ENCODE measurements at regions not wholly inside any gene's neighbourhood (a gene's known extent, or its start where the extent isn't known, plus 50 kb on each side); places are given as distances from the start of the nearest gene placed in this dataset.

GRCh38 chr10:111837985-111838384, 345.6 kb downstream of the GPAM start:
- Histone ChIP-seq H3K9me3 (ENCODE audit: insufficient read depth, low read depth) (no peaks in the 10 kb centered on the region), H4K20me1 (ENCODE audit: insufficient read depth) (no peaks in the 10 kb centered on the region), H3K27me3 (ENCODE audit: insufficient read depth, low read depth) (no peaks in the 10 kb centered on the region), H3K27ac (no peak overlapping the region), H2AFZ (no peak overlapping the region), H3K79me2 (ENCODE audit: low read depth) (no peaks in the 10 kb centered on the region), H3K9me2 (ENCODE audit: insufficient read depth) (no peaks in the 10 kb centered on the region), H3K4me3 (no peak overlapping the region), H3K4me2 (no peak overlapping the region), H3K36me3 (ENCODE audit: low read depth) (no peaks in the 10 kb centered on the region), H3K4me1 (replicated peaks; ENCODE audit: insufficient read depth) (no peaks in the 10 kb centered on the region), H3F3A (ENCODE audit: insufficient read depth, low read depth) (no peaks in the 10 kb centered on the region)
- CTCF ChIA-PET = no interaction called here
- BruUV-seq (replicated peaks) = no TSS peak
- TF ChIP-seq EZH2 (IDR thresholded peaks at IDR 0.05; ENCODE audit: low read depth) (no peak), CTCF (conservative IDR thresholded peaks at IDR 0.05) (no peak)
- POLR2A ChIA-PET (ENCODE audit: unreplicated experiment) = no interaction called here
- intact Hi-C loops (cut with micrococcal nuclease; ENCODE audit: unreplicated experiment) = no loop called here
- no peak for DNase-seq

GRCh38 chr10:111840546-111840945, 343.0 kb downstream of the GPAM start:
- Histone ChIP-seq H3K9me2 (ENCODE audit: insufficient read depth) (no peaks in the 10 kb centered on the region), H3K79me2 (ENCODE audit: low read depth) (no peaks in the 10 kb centered on the region), H4K20me1 (ENCODE audit: insufficient read depth) (no peaks in the 10 kb centered on the region), H3K4me1 (replicated peaks; ENCODE audit: insufficient read depth) (no peaks in the 10 kb centered on the region), H3K27ac (no peak overlapping the region), H3K36me3 (ENCODE audit: low read depth) (no peaks in the 10 kb centered on the region), H2AFZ (no peak overlapping the region), H3K27me3 (ENCODE audit: insufficient read depth, low read depth) (no peaks in the 10 kb centered on the region; the same call in 1 of the 2 replicates), H3K4me2 (no peak overlapping the region), H3F3A (ENCODE audit: insufficient read depth, low read depth) (no peaks in the 10 kb centered on the region), H3K4me3 (no peak overlapping the region), H3K9me3 (ENCODE audit: insufficient read depth, low read depth) (no peaks in the 10 kb centered on the region)
- TF ChIP-seq CTCF (conservative IDR thresholded peaks at IDR 0.05) = no peak
- TF ChIP-seq EZH2 (IDR thresholded peaks at IDR 0.05; ENCODE audit: low read depth) = no peak
- BruUV-seq (replicated peaks) = no TSS peak
- ChIA-PET CTCF (no interaction called here), POLR2A (ENCODE audit: unreplicated experiment) (no interaction called here)
- DNase-seq = no peak
- intact Hi-C loops (cut with micrococcal nuclease; ENCODE audit: unreplicated experiment) = no loop called here

GRCh38 chr10:111852801-111853200, 330.8 kb downstream of the GPAM start:
- H3K27me3 ChIP-seq (ENCODE audit: insufficient read depth, low read depth) = no peaks in the 10 kb centered on the region
- no peaks in the 10 kb centered on the region for H3K36me3 ChIP-seq (ENCODE audit: low read depth)
- H3K9me2 ChIP-seq (ENCODE audit: insufficient read depth) = no peaks in the 10 kb centered on the region
- POLR2A ChIA-PET (ENCODE audit: unreplicated experiment) = no interaction called here
- TF ChIP-seq EZH2 (IDR thresholded peaks at IDR 0.05; ENCODE audit: low read depth) = no peak
- TF ChIP-seq CTCF (conservative IDR thresholded peaks at IDR 0.05) = no peak
- no peak overlapping the region for H2AFZ ChIP-seq
- H3F3A ChIP-seq (ENCODE audit: insufficient read depth, low read depth) = no peaks in the 10 kb centered on the region
- H3K4me2 ChIP-seq = no peak overlapping the region
- intact Hi-C loops (cut with micrococcal nuclease; ENCODE audit: unreplicated experiment) = no loop called here
- no peaks in the 10 kb centered on the region for H3K4me1 ChIP-seq (replicated peaks; ENCODE audit: insufficient read depth)
- H3K27ac ChIP-seq = no peak overlapping the region
- CTCF ChIA-PET = no interaction called here
- no peaks in the 10 kb centered on the region for H3K79me2 ChIP-seq (ENCODE audit: low read depth)
- H3K9me3 ChIP-seq (ENCODE audit: insufficient read depth, low read depth) = no peaks in the 10 kb centered on the region
- no TSS peak for BruUV-seq (replicated peaks)
- no peaks in the 10 kb centered on the region for H4K20me1 ChIP-seq (ENCODE audit: insufficient read depth)
- no peak overlapping the region for H3K4me3 ChIP-seq
- no peak for DNase-seq
